Esophagus (tissue), 2 donors: ENCODE measurements at regions not wholly inside any gene's neighbourhood (a gene's known extent, or its start where the extent isn't known, plus 50 kb on each side); places are given as distances from the start of the nearest gene placed in this dataset.
"Not testable (repeated sequence)": the region's sequence is repeated elsewhere in the genome, so short reads cannot be mapped to it uniquely, and the experiment has no call there.

Experiments
- H3K27ac ChIP-seq, 2 donors: one replicate each; pipeline ENCODE4 v1.5.1; 2013; ENCODE audit warnings: low read depth in 2 of 2, mild to moderate bottlenecking in 2 of 2, inconsistent platforms in 1 of 2, low read length in 1 of 2, moderate library complexity in 1 of 2
- H3K27me3 ChIP-seq, 2 donors: one replicate each; pipeline ENCODE4 v1.6.1; 2013; ENCODE audit warnings: low read length in 2 of 2, control low read depth in 1 of 2, mild to moderate bottlenecking in 1 of 2; ENCODE audit not compliant: insufficient read depth in 2 of 2, control insufficient read depth in 1 of 2
- H3K36me3 ChIP-seq, 2 donors: one replicate each; pipeline ENCODE4 v1.6.1; 2013; ENCODE audit warnings: low read length in 1 of 2; ENCODE audit not compliant: control insufficient read depth in 2 of 2, insufficient read depth in 2 of 2
- H3K4me1 ChIP-seq, 2 donors: one replicate each; pipeline ENCODE4 v1.6.1; 2013; ENCODE audit warnings: low read length in 1 of 2; ENCODE audit not compliant: control insufficient read depth in 2 of 2, insufficient read depth in 2 of 2
- H3K4me3 ChIP-seq, 2 donors: one replicate each; pipeline ENCODE4 v1.5.1; 2013; ENCODE audit warnings: low read length in 2 of 2, mild to moderate bottlenecking in 2 of 2, low read depth in 1 of 2, moderate library complexity in 1 of 2
- H3K9me3 ChIP-seq, 2 donors: one replicate each; pipeline ENCODE4 v1.6.1; 2013; ENCODE audit warnings: mild to moderate bottlenecking in 2 of 2, low read depth in 1 of 2, low read length in 1 of 2, moderate library complexity in 1 of 2; ENCODE audit not compliant: control insufficient read depth in 2 of 2, insufficient read depth in 1 of 2
- WGBS, 2 donors: extraction: QIAGEN DNeasy Blood & Tissue Kit; methylation state at CpG; one replicate each; pipeline ENCODE4 v1.1.7; 2013; 5-methylcytosine and 5-hydroxymethylcytosine counted together
- donor health status: healthy with polysubstance abuse.
- donor health status: Bipolar disorder and iron deficiency.

GRCh38 chr12:23356440-23356839 lies 593.0 kb downstream of the SOX5 start:
- 44 to 56% methylated on average over 3 of the region's 3 CpGs for WGBS, 2 donors

GRCh38 chr12:23356927-23357708 lies 592.4 kb downstream of the SOX5 start:
- Histone ChIP-seq H3K4me1 (no peaks in the 10 kb centered on the region), H3K27ac (no peak overlapping the region), H3K27me3 (no peaks in the 10 kb centered on the region), H3K4me3 (no peak overlapping the region), H3K36me3 (no peaks in the 10 kb centered on the region), H3K9me3 (no peaks in the 10 kb centered on the region)
- WGBS, 2 donors = 76 to 79% methylated on average over 9 of the region's 9 CpGs

More at GRCh38 chr12:23356440-23356839, 593.0 kb downstream of the SOX5 start:
- Histone ChIP-seq H3K4me3 (no peak overlapping the region), H3K9me3 (no peaks in the 10 kb centered on the region), H3K27ac (no peak overlapping the region), H3K27me3 (no peaks in the 10 kb centered on the region), H3K4me1 (no peaks in the 10 kb centered on the region), H3K36me3 (no peaks in the 10 kb centered on the region)

- no peak overlapping the region for H3K27ac ChIP-seq
- H3K4me1 ChIP-seq = no peaks in the 10 kb centered on the region
- H3K9me3 ChIP-seq = peaks cover 3 to 4% of the 10 kb centered on the region in 2 donors
- H3K4me3 ChIP-seq = no peak overlapping the region
- no peaks in the 10 kb centered on the region for H3K36me3 ChIP-seq
- no peaks in the 10 kb centered on the region for H3K27me3 ChIP-seq
- 53 to 66% methylated on average over 3 of the region's 3 CpGs for WGBS, 2 donors
These were observed 589.3 kb downstream of the SOX5 start for GRCh38 chr12:23359975-23360701.

GRCh38 chr12:23361971-23362370 lies 587.5 kb downstream of the SOX5 start:
- no peak overlapping the region for H3K27ac ChIP-seq
- no peak overlapping the region for H3K4me3 ChIP-seq
- no peaks in the 10 kb centered on the region for H3K4me1 ChIP-seq
- no peaks in the 10 kb centered on the region for H3K36me3 ChIP-seq
- no peaks in the 10 kb centered on the region for H3K27me3 ChIP-seq
- 62 to 76% methylated on average over 6 of the region's 6 CpGs for WGBS, 2 donors
- H3K9me3 ChIP-seq = peaks cover 3 to 4% of the 10 kb centered on the region in 2 donors

- no peaks in the 10 kb centered on the region for H3K36me3 ChIP-seq
- H3K4me1 ChIP-seq = no peaks in the 10 kb centered on the region
- H3K27ac ChIP-seq = no peak overlapping the region
- no peaks in the 10 kb centered on the region for H3K27me3 ChIP-seq
- no peak overlapping the region for H3K4me3 ChIP-seq
- 91 to 95% methylated on average over 1 of the region's 1 CpG for WGBS, 2 donors
- peaks cover 3 to 4% of the 10 kb centered on the region in 2 donors for H3K9me3 ChIP-seq
These were observed 580.9 kb downstream of the SOX5 start for GRCh38 chr12:23368590-23368989.

GRCh38 chr12:23375621-23376020 lies 573.8 kb downstream of the SOX5 start:
- H3K27me3 ChIP-seq = no peaks in the 10 kb centered on the region
- 62 to 67% methylated on average over 3 of the region's 3 CpGs for WGBS, 2 donors
- H3K36me3 ChIP-seq = no peaks in the 10 kb centered on the region
- H3K4me1 ChIP-seq = no peaks in the 10 kb centered on the region
- no peak overlapping the region for H3K27ac ChIP-seq
- H3K4me3 ChIP-seq = no peak overlapping the region
- H3K9me3 ChIP-seq = peaks cover 0 to 7% of the 10 kb centered on the region in 2 donors

- no peaks in the 10 kb centered on the region for H3K27me3 ChIP-seq
- H3K9me3 ChIP-seq = peaks cover 0 to 7% of the 10 kb centered on the region in 2 donors
- 59 to 63% methylated on average over 3 of the region's 3 CpGs for WGBS, 2 donors
- H3K4me3 ChIP-seq = no peak overlapping the region
- no peak overlapping the region for H3K27ac ChIP-seq
- H3K36me3 ChIP-seq = no peaks in the 10 kb centered on the region
- H3K4me1 ChIP-seq = no peaks in the 10 kb centered on the region
These were observed 573.2 kb downstream of the SOX5 start for GRCh38 chr12:23376238-23376637.

GRCh38 chr12:23380419-23381100 lies 568.9 kb downstream of the SOX5 start:
- Histone ChIP-seq H3K4me3 (no peak overlapping the region), H3K4me1 (no peaks in the 10 kb centered on the region), H3K27ac (no peak overlapping the region), H3K27me3 (no peaks in the 10 kb centered on the region), H3K9me3 (peaks cover 0 to 6% of the 10 kb centered on the region in 2 donors), H3K36me3 (no peaks in the 10 kb centered on the region)
- WGBS, 2 donors = 83 to 86% methylated on average over 4 of the region's 4 CpGs

- not testable (repeated sequence) for H3K9me3 ChIP-seq, H3K4me3 ChIP-seq, H3K27me3 ChIP-seq, H3K4me1 ChIP-seq, H3K27ac ChIP-seq, H3K36me3 ChIP-seq
- WGBS, 2 donors = 87 to 89% methylated on average over 9 of the region's 9 CpGs
These were observed 560.6 kb downstream of the SOX5 start for GRCh38 chr12:23388898-23389297.
